ENCODE measurements at regions not wholly inside any gene's neighbourhood (a gene's known extent, or its start where the extent isn't known, plus 50 kb on each side); places are given as distances from the start of the nearest gene placed in this dataset.

- TF ChIP-seq CTCF (IDR thresholded peaks at IDR 0.05; ENCODE audit: insufficient read depth, low read length, poor library complexity, severe bottlenecking) = no peak
- TF ChIP-seq EZH2phosphoT487 (conservative IDR thresholded peaks at IDR 0.05; ENCODE audit: low read length) = no peak
Measured at GRCh38 chr14:39607978-39608377, 175.7 kb upstream of the FBXO33 start.
